ENCODE measurements at regions not wholly inside any gene's neighbourhood (a gene's known extent, or its start where the extent isn't known, plus 50 kb on each side); places are given as distances from the start of the nearest gene placed in this dataset.

GRCh38 chr3:152619691-152620090 lies 215.2 kb upstream of the P2RY1 start:
- TF ChIP-seq POLR2A (IDR thresholded peaks at IDR 0.05) (no peak), CTCF (IDR thresholded peaks at IDR 0.05) (no peak)

Data from esophagus squamous epithelium (tissue), 4 donors.